PC-9 (cell line): ENCODE measurements at regions not wholly inside any gene's neighbourhood (a gene's known extent, or its start where the extent isn't known, plus 50 kb on each side); places are given as distances from the start of the nearest gene placed in this dataset.

Experiments used
- CTCF ChIP-seq: fragments of 200-600 bp; sonication (generic); conservative IDR thresholded peaks from 2 replicates; pipeline ENCODE4 v1.6.1; 2017; ENCODE audit warnings: mixed run types, antibody characterized with exemption, mild to moderate bottlenecking, moderate library complexity
- EZH2 ChIP-seq: fragments of 200-600 bp; sonication (generic); IDR thresholded peaks from 2 replicates; pipeline ENCODE4 v1.8.0; 2017; ENCODE audit warnings: antibody characterized with exemption, low read depth

GRCh38 chr1:170410401-170411166 is 121.4 kb upstream of the GORAB start:
- TF ChIP-seq CTCF (no peak), EZH2 (no peak)
